SW 1271 (cell line): ENCODE measurements at regions not wholly inside any gene's neighbourhood (a gene's known extent, or its start where the extent isn't known, plus 50 kb on each side); places are given as distances from the start of the nearest gene placed in this dataset.

ENCODE experiments used
- DNase-seq, 2 experiments: peaks; one replicate each; lab custom pipeline; 2025; lab: John Stamatoyannopoulos, UW

- no peak for DNase-seq
Observed at GRCh38 chr1:42034426-42034825, 115.7 kb upstream of the HIVEP3 start.

- no peak for DNase-seq
Observed at GRCh38 chr1:42033629-42034028, 114.9 kb upstream of the HIVEP3 start.

GRCh38 chr1:42017730-42018129 lies 99.0 kb upstream of the HIVEP3 start:
- DNase-seq: no peak

- DNase-seq: no peak
Observed at GRCh38 chr1:42017259-42017658, 98.5 kb upstream of the HIVEP3 start.

- no peak for DNase-seq
Observed at GRCh38 chr1:42014823-42015222, 96.1 kb upstream of the HIVEP3 start.

GRCh38 chr1:42013881-42014470 lies 95.3 kb upstream of the HIVEP3 start:
- DNase-seq: no peak

- DNase-seq: no peak
Observed at GRCh38 chr1:42012852-42013251, 94.1 kb upstream of the HIVEP3 start.

- no peak for DNase-seq
Observed at GRCh38 chr1:42010381-42010780, 91.7 kb upstream of the HIVEP3 start.

- no peak for DNase-seq
Observed at GRCh38 chr1:42008264-42008663, 89.5 kb upstream of the HIVEP3 start.

- DNase-seq: no peak
Observed at GRCh38 chr1:42006836-42007235, 88.1 kb upstream of the HIVEP3 start.

- DNase-seq: no peak
Observed at GRCh38 chr1:42006093-42006492, 87.4 kb upstream of the HIVEP3 start.

GRCh38 chr1:42005530-42005929 lies 86.8 kb upstream of the HIVEP3 start:
- no peak for DNase-seq

- DNase-seq: no peak
Observed at GRCh38 chr1:42004860-42005259, 86.1 kb upstream of the HIVEP3 start.

- DNase-seq: no peak
Observed at GRCh38 chr1:42004322-42004721, 85.6 kb upstream of the HIVEP3 start.

- no peak for DNase-seq
Observed at GRCh38 chr1:42003433-42003832, 84.7 kb upstream of the HIVEP3 start.

- DNase-seq: no peak
Observed at GRCh38 chr1:42002220-42002619, 83.5 kb upstream of the HIVEP3 start.

- DNase-seq: no peak
Observed at GRCh38 chr1:42000766-42001165, 82.0 kb upstream of the HIVEP3 start.

- no peak for DNase-seq
Observed at GRCh38 chr1:41999884-42000283, 81.2 kb upstream of the HIVEP3 start.

- no peak for DNase-seq
Observed at GRCh38 chr1:41998250-41998649, 79.5 kb upstream of the HIVEP3 start.

- DNase-seq: no peak
Observed at GRCh38 chr1:41997153-41997552, 78.4 kb upstream of the HIVEP3 start.

GRCh38 chr1:41995441-41996130 lies 76.9 kb upstream of the HIVEP3 start:
- no peak for DNase-seq

- DNase-seq: no peak
Observed at GRCh38 chr1:41994195-41994894, 75.6 kb upstream of the HIVEP3 start.

GRCh38 chr1:41983451-41983850 lies 64.7 kb upstream of the HIVEP3 start:
- no peak for DNase-seq
